ENCODE measurements at regions not wholly inside any gene's neighbourhood (a gene's known extent, or its start where the extent isn't known, plus 50 kb on each side); places are given as distances from the start of the nearest gene placed in this dataset.

GRCh38 chr21:28723646-28724045 is 269.0 kb downstream of the LTN1 start:
- TF ChIP-seq MAX (IDR thresholded peaks at IDR 0.05; ENCODE audit: low read depth, low read length) (no peak), CTCF (IDR thresholded peaks at IDR 0.05; ENCODE audit: low read depth, low read length) (no peak), POLR2A (IDR thresholded peaks at IDR 0.05; ENCODE audit: extremely low read depth, insufficient read length) (no peak), MYC (IDR thresholded peaks at IDR 0.05; ENCODE audit: low read depth, low read length) (no peak)
- no peak overlapping the region for H3K4me3 ChIP-seq (ENCODE audit: low read depth, low read length)
- no peak for DNase-seq (ENCODE audit: low read depth)

- no peak overlapping the region for H3K4me3 ChIP-seq (ENCODE audit: low read depth, low read length)
- TF ChIP-seq CTCF (IDR thresholded peaks at IDR 0.05; ENCODE audit: low read depth, low read length) (no peak), MAX (IDR thresholded peaks at IDR 0.05; ENCODE audit: low read depth, low read length) (no peak), POLR2A (IDR thresholded peaks at IDR 0.05; ENCODE audit: extremely low read depth, insufficient read length) (no peak), MYC (IDR thresholded peaks at IDR 0.05; ENCODE audit: low read depth, low read length) (no peak)
- no peak for DNase-seq (ENCODE audit: low read depth)
Observed at GRCh38 chr21:28719723-28720122, 273.0 kb downstream of the LTN1 start.

- no peak overlapping the region for H3K4me3 ChIP-seq (ENCODE audit: low read depth, low read length)
- TF ChIP-seq POLR2A (IDR thresholded peaks at IDR 0.05; ENCODE audit: extremely low read depth, insufficient read length) (no peak), MAX (IDR thresholded peaks at IDR 0.05; ENCODE audit: low read depth, low read length) (no peak), CTCF (IDR thresholded peaks at IDR 0.05; ENCODE audit: low read depth, low read length) (no peak), MYC (IDR thresholded peaks at IDR 0.05; ENCODE audit: low read depth, low read length) (no peak)
- no peak for DNase-seq (ENCODE audit: low read depth)
Observed at GRCh38 chr21:28714777-28715464, 277.8 kb downstream of the LTN1 start.

GRCh38 chr21:28712411-28712810 is 280.3 kb downstream of the LTN1 start:
- TF ChIP-seq MYC (IDR thresholded peaks at IDR 0.05; ENCODE audit: low read depth, low read length) = no peak
- no peak for TF ChIP-seq POLR2A (IDR thresholded peaks at IDR 0.05; ENCODE audit: extremely low read depth, insufficient read length)
- no peak for TF ChIP-seq CTCF (IDR thresholded peaks at IDR 0.05; ENCODE audit: low read depth, low read length)
- TF ChIP-seq MAX (IDR thresholded peaks at IDR 0.05; ENCODE audit: low read depth, low read length) = no peak
- no peak for DNase-seq (ENCODE audit: low read depth)
- H3K4me3 ChIP-seq (ENCODE audit: low read depth, low read length) = no peak overlapping the region

GRCh38 chr21:28705616-28706015 is 287.1 kb downstream of the LTN1 start:
- no peak overlapping the region for H3K4me3 ChIP-seq (ENCODE audit: low read depth, low read length)
- no peak for DNase-seq (ENCODE audit: low read depth)
- TF ChIP-seq MYC (IDR thresholded peaks at IDR 0.05; ENCODE audit: low read depth, low read length) (no peak), CTCF (IDR thresholded peaks at IDR 0.05; ENCODE audit: low read depth, low read length) (no peak), POLR2A (IDR thresholded peaks at IDR 0.05; ENCODE audit: extremely low read depth, insufficient read length) (no peak), MAX (IDR thresholded peaks at IDR 0.05; ENCODE audit: low read depth, low read length) (no peak)

Measured in NB4 (cell line).